Activated CD4-positive, alpha-beta T cell treated with anti-CD3 and anti-CD28 coated beads, Interleukin-2, amount 50 U/mL, for 16 hours (primary cell): ENCODE measurements at regions not wholly inside any gene's neighbourhood (a gene's known extent, or its start where the extent isn't known, plus 50 kb on each side); places are given as distances from the start of the nearest gene placed in this dataset.
"Not testable (repeated sequence)": the region's sequence is repeated elsewhere in the genome, so short reads cannot be mapped to it uniquely, and the experiment has no call there.

Source experiments
- DNase-seq: peaks from one replicate; pipeline ENCODE4 v3.0.0-alpha.2; 2020

- DNase-seq = no peak
Observed at GRCh38 chr14:97993508-97994019, 1196.4 kb downstream of the VRK1 start.

- DNase-seq = peak; percentile 68
Observed at GRCh38 chr14:97994020-97994531, 1196.9 kb downstream of the VRK1 start.

GRCh38 chr14:97995038-97995437 lies 1197.9 kb downstream of the VRK1 start:
- DNase-seq = no peak

GRCh38 chr14:97995531-97995930 lies 1198.3 kb downstream of the VRK1 start:
- no peak for DNase-seq

- DNase-seq = peak; percentile 32
Observed at GRCh38 chr14:98006008-98006407, 1208.8 kb downstream of the VRK1 start.

- peak; percentile 57 for DNase-seq
Observed at GRCh38 chr14:98008381-98009113, 1211.4 kb downstream of the VRK1 start.

GRCh38 chr14:98009177-98009576 lies 1212.0 kb downstream of the VRK1 start:
- not testable (repeated sequence) for DNase-seq

- no peak for DNase-seq
Observed at GRCh38 chr14:98010784-98011183, 1213.6 kb downstream of the VRK1 start.

GRCh38 chr14:98014851-98015615 lies 1217.9 kb downstream of the VRK1 start:
- DNase-seq = no peak

- no peak for DNase-seq
Observed at GRCh38 chr14:98015921-98016320, 1218.7 kb downstream of the VRK1 start.

GRCh38 chr14:98018628-98019027 lies 1221.4 kb downstream of the VRK1 start:
- DNase-seq = peak; percentile 31

GRCh38 chr14:98022541-98023520 lies 1225.6 kb downstream of the VRK1 start:
- DNase-seq = no peak

- DNase-seq = no peak
Observed at GRCh38 chr14:98028162-98028561, 1231.0 kb downstream of the VRK1 start.

GRCh38 chr14:98035396-98035795 lies 1236.6 kb downstream of the BCL11B start:
- DNase-seq = no peak

- DNase-seq = no peak
Observed at GRCh38 chr14:98037831-98038230, 1234.2 kb downstream of the BCL11B start.

GRCh38 chr14:98056946-98057345 lies 1215.1 kb downstream of the BCL11B start:
- no peak for DNase-seq

GRCh38 chr14:98059106-98059505 lies 1212.9 kb downstream of the BCL11B start:
- DNase-seq = no peak

- DNase-seq = no peak
Observed at GRCh38 chr14:98062083-98062482, 1209.9 kb downstream of the BCL11B start.

- no peak for DNase-seq
Observed at GRCh38 chr14:98069712-98070171, 1202.3 kb downstream of the BCL11B start.

GRCh38 chr14:98070536-98070935 lies 1201.5 kb downstream of the BCL11B start:
- DNase-seq = no peak

GRCh38 chr14:98074111-98074510 lies 1197.9 kb downstream of the BCL11B start:
- no peak for DNase-seq

- DNase-seq = no peak
Observed at GRCh38 chr14:98077176-98077575, 1194.8 kb downstream of the BCL11B start.

- DNase-seq = no peak
Observed at GRCh38 chr14:98082833-98083232, 1189.2 kb downstream of the BCL11B start.
